ENCODE measurements at regions not wholly inside any gene's neighbourhood (a gene's known extent, or its start where the extent isn't known, plus 50 kb on each side); places are given as distances from the start of the nearest gene placed in this dataset.

DNA sequence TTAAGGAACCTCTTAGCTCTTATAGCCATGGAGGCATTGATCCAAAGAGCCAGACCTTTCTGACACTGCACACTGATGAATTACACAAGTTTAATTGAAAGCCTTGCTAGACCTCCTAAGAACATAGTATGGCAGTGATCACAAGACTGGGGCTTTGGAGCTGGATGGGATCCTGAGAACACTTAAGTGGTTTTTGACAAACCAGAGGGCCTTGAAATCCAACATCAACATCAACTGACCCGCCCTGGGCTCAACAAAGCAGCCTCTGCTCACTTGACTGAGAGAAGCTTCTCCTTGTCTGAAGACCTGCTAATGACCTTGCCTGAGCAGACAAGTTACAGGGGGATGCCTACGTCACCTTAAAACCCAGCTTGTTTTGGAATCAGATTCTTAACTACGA lies 257.6 kb downstream of the KLF13 start:
- TF ChIP-seq, protein P1, sequence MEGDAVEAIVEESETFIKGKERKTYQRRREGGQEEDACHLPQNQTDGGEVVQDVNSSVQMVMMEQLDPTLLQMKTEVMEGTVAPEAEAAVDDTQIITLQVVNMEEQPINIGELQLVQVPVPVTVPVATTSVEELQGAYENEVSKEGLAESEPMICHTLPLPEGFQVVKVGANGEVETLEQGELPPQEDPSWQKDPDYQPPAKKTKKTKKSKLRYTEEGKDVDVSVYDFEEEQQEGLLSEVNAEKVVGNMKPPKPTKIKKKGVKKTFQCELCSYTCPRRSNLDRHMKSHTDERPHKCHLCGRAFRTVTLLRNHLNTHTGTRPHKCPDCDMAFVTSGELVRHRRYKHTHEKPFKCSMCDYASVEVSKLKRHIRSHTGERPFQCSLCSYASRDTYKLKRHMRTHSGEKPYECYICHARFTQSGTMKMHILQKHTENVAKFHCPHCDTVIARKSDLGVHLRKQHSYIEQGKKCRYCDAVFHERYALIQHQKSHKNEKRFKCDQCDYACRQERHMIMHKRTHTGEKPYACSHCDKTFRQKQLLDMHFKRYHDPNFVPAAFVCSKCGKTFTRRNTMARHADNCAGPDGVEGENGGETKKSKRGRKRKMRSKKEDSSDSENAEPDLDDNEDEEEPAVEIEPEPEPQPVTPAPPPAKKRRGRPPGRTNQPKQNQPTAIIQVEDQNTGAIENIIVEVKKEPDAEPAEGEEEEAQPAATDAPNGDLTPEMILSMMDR (IDR thresholded peaks at IDR 0.05) = no peak
- no peak for TF ChIP-seq POLR2A (IDR thresholded peaks at IDR 0.05)

All from testis (tissue), 2 donors.